ENCODE measurements at regions not wholly inside any gene's neighbourhood (a gene's known extent, or its start where the extent isn't known, plus 50 kb on each side); places are given as distances from the start of the nearest gene placed in this dataset.

- Histone ChIP-seq H3K27me3 (no peaks in the 10 kb centered on the region), H3K9ac (no peak overlapping the region), H3K36me3 (no peaks in the 10 kb centered on the region), H3K4me1 (no peaks in the 10 kb centered on the region), H3K4me3 (no peak overlapping the region), H3K4me2 (no peak overlapping the region), H4K20me1 (no peaks in the 10 kb centered on the region), H3K9me3 (no peaks in the 10 kb centered on the region), H3K27ac (no peak overlapping the region)
- no peak for TF ChIP-seq Cebpa-rat (IDR thresholded peaks at IDR 0.05)
Observed at GRCh38 chr2:4338345-4338744, 635.0 kb downstream of the DCDC2C start.

- H3K9me3 ChIP-seq: no peaks in the 10 kb centered on the region
- H3K9ac ChIP-seq: no peak overlapping the region
- no peaks in the 10 kb centered on the region for H3K27me3 ChIP-seq
- H3K4me3 ChIP-seq: no peak overlapping the region
- no peak overlapping the region for H3K27ac ChIP-seq
- H3K36me3 ChIP-seq: no peaks in the 10 kb centered on the region
- H4K20me1 ChIP-seq: no peaks in the 10 kb centered on the region
- no peaks in the 10 kb centered on the region for H3K4me1 ChIP-seq
- TF ChIP-seq Cebpa-rat (IDR thresholded peaks at IDR 0.05): no peak
- H3K4me2 ChIP-seq: no peak overlapping the region
Observed at GRCh38 chr2:4340536-4340935, 637.2 kb downstream of the DCDC2C start.

- H3K27me3 ChIP-seq: no peaks in the 10 kb centered on the region
- H3K9ac ChIP-seq: no peak overlapping the region
- 0 out of 2 replicates have a peak, but pooled peaks cover 5% of the 10 kb centered on the region for H3K9me3 ChIP-seq
- no peaks in the 10 kb centered on the region for H3K36me3 ChIP-seq
- H3K4me3 ChIP-seq: no peak overlapping the region
- TF ChIP-seq Cebpa-rat (IDR thresholded peaks at IDR 0.05): no peak
- H3K4me1 ChIP-seq: no peaks in the 10 kb centered on the region
- H3K27ac ChIP-seq: no peak overlapping the region
- H4K20me1 ChIP-seq: no peaks in the 10 kb centered on the region
- no peak overlapping the region for H3K4me2 ChIP-seq
Observed at GRCh38 chr2:4346628-4347027, 643.3 kb downstream of the DCDC2C start.

GRCh38 chr2:4353668-4354067 is 650.3 kb downstream of the DCDC2C start:
- no peaks in the 10 kb centered on the region for H4K20me1 ChIP-seq
- no peak overlapping the region for H3K4me3 ChIP-seq
- H3K4me1 ChIP-seq: peaks cover 6% of the 10 kb centered on the region; the same call in 1 of the 2 replicates
- H3K36me3 ChIP-seq: no peaks in the 10 kb centered on the region
- no peak overlapping the region for H3K9ac ChIP-seq
- TF ChIP-seq Cebpa-rat (IDR thresholded peaks at IDR 0.05): no peak
- H3K4me2 ChIP-seq: no peak overlapping the region
- no peak overlapping the region for H3K27ac ChIP-seq
- H3K9me3 ChIP-seq: peaks cover 5% of the 10 kb centered on the region; the same call in 1 of the 2 replicates
- H3K27me3 ChIP-seq: no peaks in the 10 kb centered on the region

GRCh38 chr2:4354164-4354563 is 650.8 kb downstream of the DCDC2C start:
- Histone ChIP-seq H3K27me3 (no peaks in the 10 kb centered on the region), H3K27ac (no peak overlapping the region), H3K9ac (no peak overlapping the region), H4K20me1 (no peaks in the 10 kb centered on the region), H3K9me3 (peaks cover 5% of the 10 kb centered on the region; the same call in 1 of the 2 replicates), H3K4me3 (no peak overlapping the region), H3K4me2 (no peak overlapping the region), H3K4me1 (peaks cover 6% of the 10 kb centered on the region; the same call in 1 of the 2 replicates), H3K36me3 (no peaks in the 10 kb centered on the region)
- no peak for TF ChIP-seq Cebpa-rat (IDR thresholded peaks at IDR 0.05)

- no peaks in the 10 kb centered on the region for H4K20me1 ChIP-seq
- H3K9me3 ChIP-seq: peaks cover 5% of the 10 kb centered on the region; the same call in 1 of the 2 replicates
- no peak overlapping the region for H3K4me2 ChIP-seq
- H3K4me1 ChIP-seq: peaks cover 6% of the 10 kb centered on the region; the same call in 1 of the 2 replicates
- H3K9ac ChIP-seq: no peak overlapping the region
- no peaks in the 10 kb centered on the region for H3K27me3 ChIP-seq
- H3K27ac ChIP-seq: no peak overlapping the region
- H3K36me3 ChIP-seq: no peaks in the 10 kb centered on the region
- no peak overlapping the region for H3K4me3 ChIP-seq
- TF ChIP-seq Cebpa-rat (IDR thresholded peaks at IDR 0.05): no peak
Observed at GRCh38 chr2:4354678-4355077, 651.3 kb downstream of the DCDC2C start.

GRCh38 chr2:4356109-4356508 is 652.7 kb downstream of the DCDC2C start:
- Histone ChIP-seq H3K9ac (no peak overlapping the region), H3K36me3 (no peaks in the 10 kb centered on the region), H3K9me3 (no peaks in the 10 kb centered on the region; the same call in 1 of the 2 replicates), H3K27ac (no peak overlapping the region), H3K27me3 (no peaks in the 10 kb centered on the region), H4K20me1 (no peaks in the 10 kb centered on the region), H3K4me3 (no peak overlapping the region), H3K4me1 (peaks cover 6% of the 10 kb centered on the region; the same call in 1 of the 2 replicates), H3K4me2 (no peak overlapping the region)
- TF ChIP-seq Cebpa-rat (IDR thresholded peaks at IDR 0.05): no peak

GRCh38 chr2:4356541-4356940 is 653.2 kb downstream of the DCDC2C start:
- no peaks in the 10 kb centered on the region for H3K36me3 ChIP-seq
- no peaks in the 10 kb centered on the region; the same call in 1 of the 2 replicates for H3K9me3 ChIP-seq
- H3K9ac ChIP-seq: no peak overlapping the region
- no peak overlapping the region for H3K4me2 ChIP-seq
- no peak overlapping the region for H3K4me3 ChIP-seq
- peaks cover 6% of the 10 kb centered on the region; the same call in 1 of the 2 replicates for H3K4me1 ChIP-seq
- H3K27me3 ChIP-seq: no peaks in the 10 kb centered on the region
- no peaks in the 10 kb centered on the region for H4K20me1 ChIP-seq
- TF ChIP-seq Cebpa-rat (IDR thresholded peaks at IDR 0.05): no peak
- no peak overlapping the region for H3K27ac ChIP-seq

- H4K20me1 ChIP-seq: no peaks in the 10 kb centered on the region
- TF ChIP-seq Cebpa-rat (IDR thresholded peaks at IDR 0.05): no peak
- H3K4me3 ChIP-seq: no peak overlapping the region
- no peaks in the 10 kb centered on the region for H3K27me3 ChIP-seq
- H3K4me1 ChIP-seq: peaks cover 6% of the 10 kb centered on the region; the same call in 1 of the 2 replicates
- H3K27ac ChIP-seq: no peak overlapping the region
- no peak overlapping the region for H3K4me2 ChIP-seq
- H3K36me3 ChIP-seq: no peaks in the 10 kb centered on the region
- H3K9ac ChIP-seq: no peak overlapping the region
- H3K9me3 ChIP-seq: no peaks in the 10 kb centered on the region; the same call in 1 of the 2 replicates
Observed at GRCh38 chr2:4357121-4357520, 653.7 kb downstream of the DCDC2C start.

- no peak overlapping the region for H3K4me2 ChIP-seq
- H3K36me3 ChIP-seq: no peaks in the 10 kb centered on the region
- peaks cover 6% of the 10 kb centered on the region; the same call in 1 of the 2 replicates for H3K4me1 ChIP-seq
- TF ChIP-seq Cebpa-rat (IDR thresholded peaks at IDR 0.05): no peak
- no peaks in the 10 kb centered on the region for H4K20me1 ChIP-seq
- H3K4me3 ChIP-seq: no peak overlapping the region
- H3K27ac ChIP-seq: no peak overlapping the region
- H3K27me3 ChIP-seq: no peaks in the 10 kb centered on the region
- H3K9me3 ChIP-seq: no peaks in the 10 kb centered on the region; the same call in 1 of the 2 replicates
- no peak overlapping the region for H3K9ac ChIP-seq
Observed at GRCh38 chr2:4358837-4359236, 655.5 kb downstream of the DCDC2C start.

GRCh38 chr2:4368907-4369306 is 665.5 kb downstream of the DCDC2C start:
- Histone ChIP-seq H3K9ac (no peak overlapping the region), H3K27me3 (no peaks in the 10 kb centered on the region), H3K36me3 (no peaks in the 10 kb centered on the region), H3K4me2 (no peak overlapping the region), H3K9me3 (peaks cover 31% of the 10 kb centered on the region), H3K4me3 (no peak overlapping the region), H4K20me1 (no peaks in the 10 kb centered on the region), H3K4me1 (no peaks in the 10 kb centered on the region), H3K27ac (no peak overlapping the region)
- TF ChIP-seq Cebpa-rat (IDR thresholded peaks at IDR 0.05): no peak
